WTC11 (cell line): ENCODE measurements at regions not wholly inside any gene's neighbourhood (a gene's known extent, or its start where the extent isn't known, plus 50 kb on each side); places are given as distances from the start of the nearest gene placed in this dataset.

Experiments
- ATAC-seq: fragments of 200-7000 bp; cut with Tn5 transposase; 2 replicates; pipeline ENCODE4 v1.10.0; 2021; ENCODE audit warnings: mild to moderate bottlenecking, moderate library complexity
- CTCF ChIA-PET: fragments of 300-600 bp; sonication (Branson Sonifier 250); formaldehyde crosslinking; loops from one replicate; lab custom pipeline; 2021; ENCODE audit warnings: antibody characterized with exemption; lab: Charles Lee
- POLR2A ChIA-PET: fragments of 350-600 bp; sonication (Branson Sonifier 250); formaldehyde crosslinking; loops from one replicate; lab custom pipeline; 2021; ENCODE audit warnings: antibody characterized with exemption; lab: Charles Lee
- DNase-seq: peaks from one replicate; pipeline ENCODE4 v3.0.0; 2021; ENCODE audit warnings: low spot score
- H3K27ac Mint-ChIP-seq: 2 replicates; pipeline ENCODE4 v1.8.0; 2021; ENCODE audit warnings: mixed read lengths
- H3K27me3 Mint-ChIP-seq: 2 replicates; pipeline ENCODE4 v1.8.0; 2021; ENCODE audit warnings: low read depth, mild to moderate bottlenecking, moderate library complexity, mixed read lengths
- H3K36me3 Mint-ChIP-seq: 2 replicates; pipeline ENCODE4 v1.8.0; 2021; ENCODE audit warnings: mixed read lengths
- H3K4me1 Mint-ChIP-seq: 2 replicates; pipeline ENCODE4 v1.8.0; 2022; ENCODE audit warnings: mixed read lengths
- H3K4me3 Mint-ChIP-seq: 2 replicates; pipeline ENCODE4 v1.8.0; 2021; ENCODE audit warnings: mild to moderate bottlenecking, moderate library complexity, mixed read lengths
- H3K9me3 Mint-ChIP-seq: 2 replicates; pipeline ENCODE4 v1.8.0; 2021; ENCODE audit warnings: mixed read lengths
- ATF3 ChIP-seq: sonication (generic); formaldehyde crosslinking; conservative IDR thresholded peaks from 2 replicates; pipeline ENCODE4 v1.8.1; 2022; ENCODE audit warnings: mild to moderate bottlenecking, missing genetic modification reagents
- CREB1 ChIP-seq: sonication (generic); formaldehyde crosslinking; IDR thresholded peaks from 2 replicates; pipeline ENCODE4 v1.8.0; 2023; ENCODE audit warnings: mild to moderate bottlenecking, missing genetic modification reagents
- CREM ChIP-seq: sonication (generic); formaldehyde crosslinking; IDR thresholded peaks from 2 replicates; pipeline ENCODE4 v1.8.1; 2022; ENCODE audit warnings: mild to moderate bottlenecking, missing genetic modification reagents, moderate library complexity
- CTCF ChIP-seq: fragments of 200-600 bp; IDR thresholded peaks from 2 replicates; pipeline ENCODE4 v1.8.0; 2022; ENCODE audit warnings: antibody characterized with exemption
- E2F1 ChIP-seq: sonication (generic); formaldehyde crosslinking; IDR thresholded peaks from 2 replicates; pipeline ENCODE4 v1.8.0; 2022; ENCODE audit warnings: mild to moderate bottlenecking, missing genetic modification reagents
- E2F4 ChIP-seq: sonication (generic); formaldehyde crosslinking; IDR thresholded peaks from 2 replicates; pipeline ENCODE4 v1.8.1; 2022; ENCODE audit warnings: low read depth, mild to moderate bottlenecking, moderate library complexity, missing genetic modification reagents, borderline replicate concordance
- EMX1 ChIP-seq: fragments of 250-450 bp; sonication (Bioruptor Pico); IDR thresholded peaks from 2 replicates; pipeline ENCODE4 v1.8.0; 2021; ENCODE audit warnings: mild to moderate bottlenecking
- ETV6 ChIP-seq: sonication (generic); formaldehyde crosslinking; IDR thresholded peaks from 2 replicates; pipeline ENCODE4 v1.8.1; 2022; ENCODE audit warnings: mild to moderate bottlenecking, missing genetic modification reagents
- FOXP1 ChIP-seq: sonication (generic); formaldehyde crosslinking; IDR thresholded peaks from 2 replicates; pipeline ENCODE4 v1.8.0; 2022; ENCODE audit warnings: missing genetic modification reagents, mild to moderate bottlenecking, moderate library complexity, borderline replicate concordance
- GABPB1 ChIP-seq: sonication (generic); formaldehyde crosslinking; IDR thresholded peaks from 2 replicates; pipeline ENCODE4 v1.8.1; 2023; ENCODE audit warnings: mild to moderate bottlenecking, missing genetic modification reagents
- GRHL2 ChIP-seq: fragments of 250-450 bp; sonication (Bioruptor Pico); IDR thresholded peaks from 2 replicates; pipeline ENCODE4 v1.8.0; 2022; ENCODE audit warnings: mild to moderate bottlenecking, moderate library complexity; ENCODE audit not compliant: insufficient replicate concordance, severe bottlenecking
- JAZF1 ChIP-seq: fragments of 250-450 bp; sonication (Bioruptor Pico); IDR thresholded peaks from 2 replicates; pipeline ENCODE4 v1.9.0; 2021; ENCODE audit warnings: moderate library complexity, mild to moderate bottlenecking, inconsistent platforms
- JUN ChIP-seq: sonication (generic); formaldehyde crosslinking; IDR thresholded peaks from 2 replicates; pipeline ENCODE4 v1.8.0; 2023; ENCODE audit warnings: mild to moderate bottlenecking, missing genetic modification reagents
- NFYB ChIP-seq: sonication (generic); formaldehyde crosslinking; conservative IDR thresholded peaks from 2 replicates; pipeline ENCODE4 v1.8.0; 2022; ENCODE audit warnings: low read depth, missing genetic modification reagents
- OVOL2 ChIP-seq: fragments of 250-450 bp; sonication (Bioruptor Pico); IDR thresholded peaks from 2 replicates; pipeline ENCODE4 v1.9.0; 2021; ENCODE audit warnings: mild to moderate bottlenecking, borderline replicate concordance
- RORB ChIP-seq: fragments of 250-450 bp; sonication (Bioruptor Pico); IDR thresholded peaks from 2 replicates; pipeline ENCODE4 v1.9.0; 2021; ENCODE audit warnings: mild to moderate bottlenecking
- STAT6 ChIP-seq: sonication (generic); formaldehyde crosslinking; conservative IDR thresholded peaks from 2 replicates; pipeline ENCODE4 v1.8.1; 2023; ENCODE audit warnings: mild to moderate bottlenecking, low read depth, missing genetic modification reagents, moderate library complexity
- ZNF138 ChIP-seq: sonication (generic); formaldehyde crosslinking; conservative IDR thresholded peaks from 2 replicates; pipeline ENCODE4 v1.8.1; 2022; ENCODE audit warnings: mild to moderate bottlenecking, moderate library complexity, missing genetic modification reagents
- ZNF219 ChIP-seq: sonication (generic); formaldehyde crosslinking; IDR thresholded peaks from 2 replicates; pipeline ENCODE4 v1.8.0; 2023; ENCODE audit warnings: missing genetic modification reagents, mild to moderate bottlenecking, borderline replicate concordance
- ZNF232 ChIP-seq: sonication (generic); formaldehyde crosslinking; IDR thresholded peaks from 2 replicates; pipeline ENCODE4 v1.8.0; 2022; ENCODE audit warnings: mild to moderate bottlenecking, missing genetic modification reagents
- ZNF396 ChIP-seq: fragments of 250-450 bp; sonication (Bioruptor Pico); IDR thresholded peaks from 2 replicates; pipeline ENCODE4 v1.8.0; 2021; ENCODE audit warnings: mild to moderate bottlenecking, moderate library complexity, borderline replicate concordance
- TF ChIP-seq, protein P1 (sequence below): sonication (generic); formaldehyde crosslinking; IDR thresholded peaks from 2 replicates; pipeline ENCODE4 v1.8.1; 2022; ENCODE audit warnings: mild to moderate bottlenecking, moderate library complexity, missing genetic modification reagents
- TF ChIP-seq, protein P2 (sequence below): sonication (generic); formaldehyde crosslinking; IDR thresholded peaks from 2 replicates; pipeline ENCODE4 v1.8.0; 2022; ENCODE audit warnings: mild to moderate bottlenecking, missing genetic modification reagents
- TF ChIP-seq, protein P3 (sequence below): sonication (generic); formaldehyde crosslinking; IDR thresholded peaks from 2 replicates; pipeline ENCODE4 v1.8.0; 2022; ENCODE audit warnings: mild to moderate bottlenecking, missing genetic modification reagents

DNA sequence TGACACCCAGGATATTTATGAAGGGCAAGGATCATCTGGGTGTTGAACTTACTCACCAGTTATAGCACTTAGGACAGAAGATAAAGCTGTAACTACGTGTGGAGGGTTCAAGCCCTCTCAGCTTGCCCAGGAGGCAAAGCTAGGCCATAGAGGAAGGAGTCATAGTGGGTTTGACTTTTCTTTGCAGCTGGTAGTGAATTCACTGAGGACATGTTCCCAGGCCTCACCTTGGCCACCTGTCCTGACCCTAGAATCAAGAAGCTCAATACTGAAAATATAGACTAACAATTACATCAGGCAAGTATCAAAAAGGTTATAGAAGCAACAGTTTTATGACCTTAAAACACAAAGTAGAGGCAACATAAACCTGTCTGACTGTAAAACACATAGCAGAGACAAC, 1207.7 kb downstream of the SLITRK1 start (continued):
- TF ChIP-seq, protein P1, sequence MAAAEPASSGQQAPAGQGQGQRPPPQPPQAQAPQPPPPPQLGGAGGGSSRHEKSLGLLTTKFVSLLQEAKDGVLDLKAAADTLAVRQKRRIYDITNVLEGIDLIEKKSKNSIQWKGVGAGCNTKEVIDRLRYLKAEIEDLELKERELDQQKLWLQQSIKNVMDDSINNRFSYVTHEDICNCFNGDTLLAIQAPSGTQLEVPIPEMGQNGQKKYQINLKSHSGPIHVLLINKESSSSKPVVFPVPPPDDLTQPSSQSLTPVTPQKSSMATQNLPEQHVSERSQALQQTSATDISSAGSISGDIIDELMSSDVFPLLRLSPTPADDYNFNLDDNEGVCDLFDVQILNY (CRISPR knock-in tag), result no peak

- H3K27ac Mint-ChIP-seq, result no peak overlapping the region
- H3K4me3 Mint-ChIP-seq, result no peak overlapping the region
- no peak for TF ChIP-seq JAZF1 (CRISPR knock-in tag)
- TF ChIP-seq CTCF, result no peak
- TF ChIP-seq GRHL2 (CRISPR knock-in tag), result no peak
- TF ChIP-seq ZNF232 (CRISPR knock-in tag), result no peak
- no peak for TF ChIP-seq ZNF138
- TF ChIP-seq OVOL2 (CRISPR knock-in tag), result no peak
- TF ChIP-seq CREB1, result no peak
- TF ChIP-seq, protein P2, sequence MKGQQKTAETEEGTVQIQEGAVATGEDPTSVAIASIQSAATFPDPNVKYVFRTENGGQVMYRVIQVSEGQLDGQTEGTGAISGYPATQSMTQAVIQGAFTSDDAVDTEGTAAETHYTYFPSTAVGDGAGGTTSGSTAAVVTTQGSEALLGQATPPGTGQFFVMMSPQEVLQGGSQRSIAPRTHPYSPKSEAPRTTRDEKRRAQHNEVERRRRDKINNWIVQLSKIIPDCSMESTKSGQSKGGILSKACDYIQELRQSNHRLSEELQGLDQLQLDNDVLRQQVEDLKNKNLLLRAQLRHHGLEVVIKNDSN (CRISPR knock-in tag), result no peak
- TF ChIP-seq, all 79 proteins: peak for 0
- DNase-seq, result no peak
- ChIA-PET CTCF (no interaction called here), POLR2A (no interaction called here)
- peaks cover 16% of the 10 kb centered on the region for H3K4me1 Mint-ChIP-seq
- ATAC-seq, result no peak
- peaks cover 13% of the 10 kb centered on the region for H3K27me3 Mint-ChIP-seq
- peaks cover 15% of the 10 kb centered on the region for H3K9me3 Mint-ChIP-seq
- peaks cover 15% of the 10 kb centered on the region for H3K36me3 Mint-ChIP-seq
Measured at GRCh38 chr13:82672248-82672647, 1210.0 kb downstream of the SLITRK1 start.

DNA sequence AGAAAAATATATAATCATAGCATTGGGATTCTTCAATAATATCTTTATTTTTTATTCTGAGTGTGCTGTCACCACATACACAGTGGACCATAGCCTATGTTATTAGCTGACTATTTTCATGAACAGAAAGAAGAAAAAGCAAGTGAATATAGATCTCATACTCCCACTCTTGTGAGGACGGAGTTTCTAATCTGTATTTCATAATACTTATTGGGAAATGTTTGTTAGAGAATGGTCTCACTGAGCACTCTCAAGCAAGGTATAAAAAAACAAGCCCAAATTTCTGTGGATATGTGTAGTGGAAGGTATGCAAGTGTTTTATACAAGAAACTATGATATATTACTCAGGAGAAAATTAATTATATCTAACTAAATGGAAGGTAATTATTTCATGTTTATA, 1218.1 kb downstream of the SLITRK1 start:
- DNase-seq (no peak), ATAC-seq (no peak)
- CTCF ChIA-PET, result no interaction called here
- no peak overlapping the region for H3K4me3 Mint-ChIP-seq
- H3K27ac Mint-ChIP-seq, result no peak overlapping the region
- no peaks in the 10 kb centered on the region for H3K36me3 Mint-ChIP-seq
- POLR2A ChIA-PET, result no interaction called here
- no peaks in the 10 kb centered on the region for H3K9me3 Mint-ChIP-seq
- no peaks in the 10 kb centered on the region; the same call in 1 of the 2 replicates for H3K27me3 Mint-ChIP-seq
- no peaks in the 10 kb centered on the region for H3K4me1 Mint-ChIP-seq
- TF ChIP-seq RORB (CRISPR knock-in tag) (no peak), NFYB (CRISPR knock-in tag) (no peak), EMX1 (CRISPR knock-in tag) (no peak), ETV6 (CRISPR knock-in tag) (no peak), FOXP1 (CRISPR knock-in tag) (no peak), ZNF219 (CRISPR knock-in tag) (no peak), ZNF396 (CRISPR knock-in tag) (no peak), CREM (no peak), STAT6 (CRISPR knock-in tag) (no peak), E2F1 (CRISPR knock-in tag) (no peak), ATF3 (no peak), GABPB1 (CRISPR knock-in tag) (no peak), ZNF232 (CRISPR knock-in tag) (no peak), JUN (CRISPR knock-in tag) (no peak), E2F4 (CRISPR knock-in tag) (no peak)
- TF ChIP-seq, protein P3, sequence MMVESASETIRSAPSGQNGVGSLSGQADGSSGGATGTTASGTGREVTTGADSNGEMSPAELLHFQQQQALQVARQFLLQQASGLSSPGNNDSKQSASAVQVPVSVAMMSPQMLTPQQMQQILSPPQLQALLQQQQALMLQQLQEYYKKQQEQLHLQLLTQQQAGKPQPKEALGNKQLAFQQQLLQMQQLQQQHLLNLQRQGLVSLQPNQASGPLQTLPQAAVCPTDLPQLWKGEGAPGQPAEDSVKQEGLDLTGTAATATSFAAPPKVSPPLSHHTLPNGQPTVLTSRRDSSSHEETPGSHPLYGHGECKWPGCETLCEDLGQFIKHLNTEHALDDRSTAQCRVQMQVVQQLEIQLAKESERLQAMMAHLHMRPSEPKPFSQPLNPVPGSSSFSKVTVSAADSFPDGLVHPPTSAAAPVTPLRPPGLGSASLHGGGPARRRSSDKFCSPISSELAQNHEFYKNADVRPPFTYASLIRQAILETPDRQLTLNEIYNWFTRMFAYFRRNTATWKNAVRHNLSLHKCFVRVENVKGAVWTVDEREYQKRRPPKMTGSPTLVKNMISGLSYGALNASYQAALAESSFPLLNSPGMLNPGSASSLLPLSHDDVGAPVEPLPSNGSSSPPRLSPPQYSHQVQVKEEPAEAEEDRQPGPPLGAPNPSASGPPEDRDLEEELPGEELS (CRISPR knock-in tag), result no peak
